ENCODE measurements at regions not wholly inside any gene's neighbourhood (a gene's known extent, or its start where the extent isn't known, plus 50 kb on each side); places are given as distances from the start of the nearest gene placed in this dataset.

DNA sequence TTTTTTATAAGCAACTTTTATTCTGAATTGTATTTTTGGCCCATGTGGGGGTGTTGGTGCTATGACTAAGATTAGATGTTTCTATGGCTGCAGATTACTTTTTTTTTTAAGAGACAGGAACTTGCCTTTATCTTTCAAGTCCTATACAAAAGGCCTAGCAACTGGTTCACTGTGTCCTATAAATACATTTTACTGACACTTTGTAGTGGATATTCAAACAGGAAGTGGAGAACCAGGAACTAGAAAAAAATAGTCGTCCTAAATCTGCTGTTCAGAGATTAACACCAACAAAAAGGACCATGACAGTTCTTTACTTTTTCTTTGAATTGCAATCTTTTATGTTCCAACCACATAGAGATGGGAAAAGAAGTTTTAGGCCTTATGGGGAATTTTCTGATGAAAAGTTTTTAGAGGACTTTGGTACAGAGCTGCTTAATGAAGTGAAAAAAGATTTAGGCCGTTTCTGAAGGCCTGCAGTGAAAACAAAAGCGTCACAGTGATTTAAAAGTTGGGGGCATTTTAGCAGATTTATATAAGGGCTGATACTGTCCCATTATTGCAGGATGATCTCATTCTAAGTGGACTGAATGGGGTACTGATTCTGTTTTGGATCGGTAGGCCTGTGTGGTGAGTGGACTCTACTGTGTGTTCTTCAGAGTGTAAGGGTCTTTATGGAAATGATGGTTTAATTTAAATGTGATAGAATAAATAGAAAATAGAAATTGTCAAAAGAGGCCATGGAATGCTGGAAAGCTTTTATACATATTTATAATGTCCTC, 136.4 kb upstream of the DEPDC1 start (continued):
- TF ChIP-seq, protein P1, sequence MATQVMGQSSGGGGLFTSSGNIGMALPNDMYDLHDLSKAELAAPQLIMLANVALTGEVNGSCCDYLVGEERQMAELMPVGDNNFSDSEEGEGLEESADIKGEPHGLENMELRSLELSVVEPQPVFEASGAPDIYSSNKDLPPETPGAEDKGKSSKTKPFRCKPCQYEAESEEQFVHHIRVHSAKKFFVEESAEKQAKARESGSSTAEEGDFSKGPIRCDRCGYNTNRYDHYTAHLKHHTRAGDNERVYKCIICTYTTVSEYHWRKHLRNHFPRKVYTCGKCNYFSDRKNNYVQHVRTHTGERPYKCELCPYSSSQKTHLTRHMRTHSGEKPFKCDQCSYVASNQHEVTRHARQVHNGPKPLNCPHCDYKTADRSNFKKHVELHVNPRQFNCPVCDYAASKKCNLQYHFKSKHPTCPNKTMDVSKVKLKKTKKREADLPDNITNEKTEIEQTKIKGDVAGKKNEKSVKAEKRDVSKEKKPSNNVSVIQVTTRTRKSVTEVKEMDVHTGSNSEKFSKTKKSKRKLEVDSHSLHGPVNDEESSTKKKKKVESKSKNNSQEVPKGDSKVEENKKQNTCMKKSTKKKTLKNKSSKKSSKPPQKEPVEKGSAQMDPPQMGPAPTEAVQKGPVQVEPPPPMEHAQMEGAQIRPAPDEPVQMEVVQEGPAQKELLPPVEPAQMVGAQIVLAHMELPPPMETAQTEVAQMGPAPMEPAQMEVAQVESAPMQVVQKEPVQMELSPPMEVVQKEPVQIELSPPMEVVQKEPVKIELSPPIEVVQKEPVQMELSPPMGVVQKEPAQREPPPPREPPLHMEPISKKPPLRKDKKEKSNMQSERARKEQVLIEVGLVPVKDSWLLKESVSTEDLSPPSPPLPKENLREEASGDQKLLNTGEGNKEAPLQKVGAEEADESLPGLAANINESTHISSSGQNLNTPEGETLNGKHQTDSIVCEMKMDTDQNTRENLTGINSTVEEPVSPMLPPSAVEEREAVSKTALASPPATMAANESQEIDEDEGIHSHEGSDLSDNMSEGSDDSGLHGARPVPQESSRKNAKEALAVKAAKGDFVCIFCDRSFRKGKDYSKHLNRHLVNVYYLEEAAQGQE (IDR thresholded peaks at IDR 0.05; ENCODE audit: low read depth, low read length) = no peak
- TF ChIP-seq SIN3A (IDR thresholded peaks at IDR 0.05; ENCODE audit: borderline replicate concordance, low read depth, low read length) = no peak
- TF ChIP-seq RXRA (IDR thresholded peaks at IDR 0.05; ENCODE audit: borderline replicate concordance, low read depth) = no peak
- TF ChIP-seq RAD21 (IDR thresholded peaks at IDR 0.05; ENCODE audit: low read length) = no peak
- no peak for TF ChIP-seq NFIC (IDR thresholded peaks at IDR 0.05; ENCODE audit: borderline replicate concordance)
- TF ChIP-seq, protein P2, sequence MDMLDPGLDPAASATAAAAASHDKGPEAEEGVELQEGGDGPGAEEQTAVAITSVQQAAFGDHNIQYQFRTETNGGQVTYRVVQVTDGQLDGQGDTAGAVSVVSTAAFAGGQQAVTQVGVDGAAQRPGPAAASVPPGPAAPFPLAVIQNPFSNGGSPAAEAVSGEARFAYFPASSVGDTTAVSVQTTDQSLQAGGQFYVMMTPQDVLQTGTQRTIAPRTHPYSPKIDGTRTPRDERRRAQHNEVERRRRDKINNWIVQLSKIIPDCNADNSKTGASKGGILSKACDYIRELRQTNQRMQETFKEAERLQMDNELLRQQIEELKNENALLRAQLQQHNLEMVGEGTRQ (IDR thresholded peaks at IDR 0.05; ENCODE audit: borderline replicate concordance, low read depth, low read length) = no peak
- TF ChIP-seq GABPA (IDR thresholded peaks at IDR 0.05; ENCODE audit: low read depth) = no peak
- TF ChIP-seq GATA2 (CRISPR knock-in tag; IDR thresholded peaks at IDR 0.05) = no peak
- TF ChIP-seq CHD2 (IDR thresholded peaks at IDR 0.05; ENCODE audit: low read length, partially characterized antibody) = no peak
- no peak for TF ChIP-seq FOSL2 (IDR thresholded peaks at IDR 0.05; ENCODE audit: borderline replicate concordance, low read depth)
- no peak for TF ChIP-seq MXI1 (IDR thresholded peaks at IDR 0.05; ENCODE audit: low read depth, low read length)

GRCh38 chr1:68644504-68644903, 147.6 kb upstream of the DEPDC1 start:
- H3F3A ChIP-seq (replicated peaks; ENCODE audit: insufficient read depth) = no peaks in the 10 kb centered on the region
- H3K27me3 ChIP-seq (ENCODE audit: insufficient read depth) = no peaks in the 10 kb centered on the region
- ChIA-PET CTCF (no interaction called here), POLR2A (no interaction called here)
- H3K4me2 ChIP-seq = no peak overlapping the region
- no peak for DNase-seq
- TF ChIP-seq, protein P3, sequence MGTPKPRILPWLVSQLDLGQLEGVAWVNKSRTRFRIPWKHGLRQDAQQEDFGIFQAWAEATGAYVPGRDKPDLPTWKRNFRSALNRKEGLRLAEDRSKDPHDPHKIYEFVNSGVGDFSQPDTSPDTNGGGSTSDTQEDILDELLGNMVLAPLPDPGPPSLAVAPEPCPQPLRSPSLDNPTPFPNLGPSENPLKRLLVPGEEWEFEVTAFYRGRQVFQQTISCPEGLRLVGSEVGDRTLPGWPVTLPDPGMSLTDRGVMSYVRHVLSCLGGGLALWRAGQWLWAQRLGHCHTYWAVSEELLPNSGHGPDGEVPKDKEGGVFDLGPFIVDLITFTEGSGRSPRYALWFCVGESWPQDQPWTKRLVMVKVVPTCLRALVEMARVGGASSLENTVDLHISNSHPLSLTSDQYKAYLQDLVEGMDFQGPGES (IDR thresholded peaks at IDR 0.05; ENCODE audit: low read depth, low read length) = no peak
- TF ChIP-seq ELF1 (IDR thresholded peaks at IDR 0.05) (no peak), RCOR1 (IDR thresholded peaks at IDR 0.05; ENCODE audit: low read length) (no peak), RAD21 (IDR thresholded peaks at IDR 0.05; ENCODE audit: low read length) (no peak), GABPA (IDR thresholded peaks at IDR 0.05; ENCODE audit: low read depth) (no peak), FOXJ3 (CRISPR knock-in tag; IDR thresholded peaks at IDR 0.05) (no peak), JUND (IDR thresholded peaks at IDR 0.05) (no peak), FOXM1 (IDR thresholded peaks at IDR 0.05; ENCODE audit: low read depth) (no peak), NRF1 (IDR thresholded peaks at IDR 0.05; ENCODE audit: low read depth, low read length) (no peak)
- TF ChIP-seq, protein P1 (IDR thresholded peaks at IDR 0.05; ENCODE audit: low read depth, low read length) = no peak
- TF ChIP-seq, protein P2 (IDR thresholded peaks at IDR 0.05; ENCODE audit: borderline replicate concordance, low read depth, low read length) = no peak
- TF ChIP-seq, protein P4, sequence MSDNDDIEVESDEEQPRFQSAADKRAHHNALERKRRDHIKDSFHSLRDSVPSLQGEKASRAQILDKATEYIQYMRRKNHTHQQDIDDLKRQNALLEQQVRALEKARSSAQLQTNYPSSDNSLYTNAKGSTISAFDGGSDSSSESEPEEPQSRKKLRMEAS (IDR thresholded peaks at IDR 0.05; ENCODE audit: low read depth) = no peak
- H3K79me2 ChIP-seq (ENCODE audit: insufficient read depth) = no peaks in the 10 kb centered on the region
- H3K9me3 ChIP-seq = no peaks in the 10 kb centered on the region
- no peaks in the 10 kb centered on the region for H3K36me3 ChIP-seq (replicated peaks in 1 of 2; ENCODE audit: control insufficient read depth in 1 of 2, insufficient read depth in 2 of 2, low read length in 1 of 2)
- H3K27ac ChIP-seq (ENCODE audit: low read depth in 2 of 2, low read length in 1 of 2) = no peak overlapping the region
- H3K4me3 ChIP-seq (ENCODE audit: low read depth in 2 of 2, low read length in 1 of 2) = no peak overlapping the region
- no peak overlapping the region for H3K9ac ChIP-seq
- H2AFZ ChIP-seq (ENCODE audit: low read depth) = no peak overlapping the region
- no peaks in the 10 kb centered on the region for H4K20me1 ChIP-seq (ENCODE audit: insufficient read depth)
- H3K9me2 ChIP-seq = no peaks in the 10 kb centered on the region
- H3K4me1 ChIP-seq (ENCODE audit: control insufficient read depth in 1 of 2, insufficient read depth in 2 of 2, low read depth in 1 of 2, low read length in 1 of 2) = no peaks in the 10 kb centered on the region

Data from SK-N-SH (cell line).